B cell (primary cell): ENCODE measurements at regions not wholly inside any gene's neighbourhood (a gene's known extent, or its start where the extent isn't known, plus 50 kb on each side); places are given as distances from the start of the nearest gene placed in this dataset.

Experiments
- ATAC-seq: fragments of 200-7000 bp; cut with Tn5 transposase; one replicate; pipeline ENCODE4 v1.10.0; 2021; ENCODE audit warnings: low read depth, mild to moderate bottlenecking, moderate number of reproducible peaks, moderate library complexity
- CTCF ChIA-PET: fragments of 350-600 bp; sonication (Branson Sonifier 250); formaldehyde crosslinking; loops from one replicate; lab custom pipeline; 2021; ENCODE audit warnings: antibody characterized with exemption, inconsistent platforms; lab: Charles Lee
- POLR2A ChIA-PET: fragments of 350-600 bp; sonication (Branson Sonifier 250); formaldehyde crosslinking; loops from one replicate; lab custom pipeline; 2021; ENCODE audit warnings: antibody characterized with exemption; lab: Charles Lee
- DNase-seq: peaks from one replicate; pipeline ENCODE4 v3.0.0; 2013
- H2AFZ ChIP-seq: 2 replicates; pipeline ENCODE4 v1.6.1; 2012; ENCODE audit warnings: mild to moderate bottlenecking, low read depth, low read length; ENCODE audit not compliant: insufficient read depth, poor library complexity, severe bottlenecking
- H3K27ac ChIP-seq, 2 donors: 1 replicate in 1 of 2; 2 replicates in 1 of 2; pipeline ENCODE4 v1.5.1; 2012 to 2013; ENCODE audit warnings: low read length in 2 of 2, mild to moderate bottlenecking in 2 of 2, moderate library complexity in 1 of 2
- H3K27me3 ChIP-seq, 4 experiments: fragments of 200-600 bp in 1 of 4; sonication (generic) in 1 of 4; replicated peaks in 1 of 4; 1 replicate in 2 of 4; 2 replicates in 2 of 4; pipeline versions ENCODE4 v1.6.1 to v1.7.0; 2013 to 2016; ENCODE audit warnings: low read length in 3 of 4, mild to moderate bottlenecking in 2 of 4, mixed read lengths in 1 of 4, moderate library complexity in 1 of 4; ENCODE audit not compliant: insufficient read depth in 4 of 4, control insufficient read depth in 3 of 4; ENCODE audit errors: control extremely low read depth in 1 of 4
- H3K36me3 ChIP-seq, 2 experiments: replicated peaks in 1 of 2; 1 replicate in 1 of 2; 2 replicates in 1 of 2; pipeline versions ENCODE4 v1.6.1 to v1.7.1; 2013; ENCODE audit warnings: low read length in 1 of 2; ENCODE audit not compliant: insufficient read depth in 2 of 2, control insufficient read depth in 1 of 2; ENCODE audit errors: control extremely low read depth in 1 of 2, extremely low read depth in 1 of 2
- H3K4me1 ChIP-seq, 2 donors: fragments of 200-600 bp in 1 of 2; sonication (generic) in 1 of 2; 1 replicate in 1 of 2; 2 replicates in 1 of 2; pipeline versions ENCODE4 v1.5.1 to v1.6.1; 2013 to 2017; ENCODE audit warnings: low read length in 2 of 2; ENCODE audit not compliant: control insufficient read depth in 2 of 2, insufficient read depth in 2 of 2
- H3K4me2 ChIP-seq: replicated peaks from 2 replicates; pipeline ENCODE3; 2012; ENCODE audit warnings: mild to moderate bottlenecking, low read depth, low read length; ENCODE audit not compliant: poor library complexity, severe bottlenecking
- H3K4me3 ChIP-seq, 5 experiments: fragments of 200-600 bp in 1 of 5; sonication (generic) in 1 of 5; 1 replicate in 3 of 5; 2 replicates in 2 of 5; pipeline versions ENCODE4 v1.5.1 to v1.7.0; 2011 to 2016; ENCODE audit warnings: low read length in 4 of 5, mild to moderate bottlenecking in 4 of 5, low read depth in 2 of 5, control low read depth in 1 of 5, moderate library complexity in 1 of 5; ENCODE audit not compliant: insufficient read depth in 1 of 5; ENCODE audit errors: control extremely low read depth in 1 of 5, extremely low read depth in 1 of 5
- H3K79me2 ChIP-seq: fragments of 200-600 bp; sonication (generic); one replicate; pipeline ENCODE4 v1.6.0; 2016; ENCODE audit warnings: low read length; ENCODE audit not compliant: control insufficient read depth, insufficient read depth
- H3K9ac ChIP-seq: fragments of 200-600 bp; sonication (generic); 2 replicates; pipeline ENCODE4 v1.6.1; 2017; ENCODE audit warnings: mild to moderate bottlenecking, low read length, moderate library complexity
- H3K9me3 ChIP-seq, 3 donors: one replicate each; pipeline versions ENCODE4 v1.6.1 to v1.7.1; 2013; ENCODE audit warnings: low read length in 2 of 3; ENCODE audit not compliant: control insufficient read depth in 2 of 3, insufficient read depth in 1 of 3; ENCODE audit errors: control extremely low read depth in 1 of 3
- H4K20me1 ChIP-seq: 2 replicates; pipeline ENCODE4 v1.6.0; 2012; ENCODE audit warnings: mild to moderate bottlenecking, low read length; ENCODE audit not compliant: insufficient read depth, control insufficient read depth, poor library complexity, severe bottlenecking
- H3K27ac Mint-ChIP-seq: one replicate; pipeline ENCODE4 v1.8.0; 2021; ENCODE audit warnings: mixed read lengths
- H3K27me3 Mint-ChIP-seq: one replicate; pipeline ENCODE4 v1.8.0; 2021; ENCODE audit warnings: mixed read lengths
- H3K4me1 Mint-ChIP-seq: one replicate; pipeline ENCODE4 v1.8.0; 2021; ENCODE audit warnings: mixed read lengths
- H3K4me3 Mint-ChIP-seq: one replicate; pipeline ENCODE4 v1.8.0; 2021; ENCODE audit warnings: mixed read lengths
- H3K9me3 Mint-ChIP-seq: one replicate; pipeline ENCODE4 v1.8.0; 2022; ENCODE audit warnings: mixed read lengths; ENCODE audit not compliant: insufficient read depth
- CTCF ChIP-seq: fragments of 200-600 bp; IDR thresholded peaks from one replicate; pipeline ENCODE4 v1.8.0; 2022; ENCODE audit warnings: antibody characterized with exemption, mild to moderate bottlenecking
- EZH2 ChIP-seq: IDR thresholded peaks from 2 replicates; pipeline ENCODE4 v1.6.1; 2012; ENCODE audit warnings: borderline replicate concordance, low read depth, mild to moderate bottlenecking, moderate library complexity, low read length; ENCODE audit not compliant: insufficient read depth, poor library complexity, severe bottlenecking
- WGBS: methylation state at CpG from one replicate; pipeline ENCODE4 v1.1.5; 2013; ENCODE audit warnings: missing lambda C conversion rate; ENCODE audit not compliant: insufficient coverage; 5-methylcytosine and 5-hydroxymethylcytosine counted together
- intact Hi-C: fragments of 100-400 bp; cut with micrococcal nuclease; formaldehyde crosslinking; loops from one replicate; pipeline ENCODE4 v1.10.0; 2022

DNA sequence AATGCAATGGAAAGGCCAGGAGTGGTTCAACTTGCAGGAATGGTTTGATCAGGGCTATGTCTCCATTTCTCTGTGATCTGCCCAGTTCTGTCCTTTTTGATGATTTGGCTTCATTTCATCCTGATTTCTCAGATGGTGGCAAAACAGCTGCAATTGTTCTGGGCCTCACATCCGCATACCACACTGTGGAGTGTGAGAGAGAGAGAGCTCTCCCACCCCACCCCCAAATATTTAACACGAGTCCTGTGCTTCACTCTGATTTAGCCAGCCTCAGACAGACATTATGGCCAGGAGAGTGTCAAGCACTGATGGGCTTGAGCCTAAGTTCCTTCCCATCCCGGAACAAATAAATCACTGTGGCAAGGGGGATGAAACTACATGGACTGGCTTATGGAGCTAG lies 284.6 kb downstream of the CDC5L start:
- H3K27ac ChIP-seq: no peak overlapping the region

DNA sequence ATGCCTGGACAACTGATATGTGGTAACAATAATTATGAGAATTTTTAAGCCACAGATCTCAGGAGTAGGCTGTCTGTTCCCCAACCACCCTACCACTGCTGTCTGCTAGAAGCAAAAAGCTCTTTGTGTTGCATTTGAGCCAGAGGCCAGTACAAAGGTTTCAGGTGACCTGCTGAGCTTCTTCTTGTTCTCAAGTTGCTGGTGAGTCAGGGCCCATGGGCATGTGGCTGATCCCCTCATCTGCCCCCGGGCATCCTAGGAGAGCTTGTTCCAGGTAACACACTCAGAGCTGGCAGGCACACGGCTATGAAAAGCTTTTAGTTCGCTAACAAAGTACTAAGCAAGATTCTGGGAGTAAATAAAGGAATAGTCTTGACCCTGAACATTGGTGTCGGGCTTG lies 285.3 kb downstream of the CDC5L start:
- H3K36me3 ChIP-seq: no peaks in the 10 kb centered on the region
- H3K9me3 ChIP-seq: no peaks in the 10 kb centered on the region
- no peaks in the 10 kb centered on the region for H3K9me3 Mint-ChIP-seq
- H3K4me2 ChIP-seq: no peak overlapping the region
- no peak overlapping the region for H3K4me3 ChIP-seq
- ChIA-PET POLR2A (no interaction called here), CTCF (interaction anchor here (0.8 to 1.2 kb wide), 2 partner anchors 10 to 1042 kb away, joined by 3 read pairs; no protein-coding TSS in a partner anchor)
- no peak for ATAC-seq
- H3K4me3 Mint-ChIP-seq: no peak overlapping the region
- TF ChIP-seq EZH2 (no peak), CTCF (no peak)
- H4K20me1 ChIP-seq: no peaks in the 10 kb centered on the region
- DNase-seq: no peak
- H2AFZ ChIP-seq: no peak overlapping the region
- no peaks in the 10 kb centered on the region for H3K79me2 ChIP-seq
- peaks cover 14% of the 10 kb centered on the region for H3K27me3 Mint-ChIP-seq
- no peaks in the 10 kb centered on the region for H3K27me3 ChIP-seq
- intact Hi-C loops: no loop called here
- no peak overlapping the region for H3K27ac Mint-ChIP-seq
- H3K4me1 ChIP-seq: no peaks in the 10 kb centered on the region
- no peak overlapping the region for H3K9ac ChIP-seq
- H3K4me1 Mint-ChIP-seq: no peaks in the 10 kb centered on the region
- H3K27ac ChIP-seq: no peak overlapping the region
- 91% methylated on average over 3 of the region's 4 CpGs for WGBS

More for the DNA sequence above, 284.6 kb downstream of the CDC5L start:
- Histone ChIP-seq H3K36me3 (no peaks in the 10 kb centered on the region), H3K27me3 (no peaks in the 10 kb centered on the region), H3K9me3 (no peaks in the 10 kb centered on the region), H3K4me2 (no peak overlapping the region), H2AFZ (no peak overlapping the region), H3K4me3 (no peak overlapping the region), H3K4me1 (no peaks in the 10 kb centered on the region), H3K79me2 (no peaks in the 10 kb centered on the region), H4K20me1 (no peaks in the 10 kb centered on the region), H3K9ac (no peak overlapping the region)
- WGBS: no CpG with 5 or more reads among the region's 3 CpGs
- POLR2A ChIA-PET: no interaction called here
- H3K27ac Mint-ChIP-seq: no peak overlapping the region
- no peaks in the 10 kb centered on the region for H3K9me3 Mint-ChIP-seq
- DNase-seq (no peak), ATAC-seq (no peak)
- H3K4me3 Mint-ChIP-seq: no peak overlapping the region
- CTCF ChIA-PET: interaction anchor here (0.8 kb wide), 1 partner anchor 1042 kb away, joined by 3 read pairs; no protein-coding TSS in a partner anchor
- no peak for TF ChIP-seq CTCF
- no peaks in the 10 kb centered on the region for H3K4me1 Mint-ChIP-seq
- intact Hi-C loops: no loop called here
- H3K27me3 Mint-ChIP-seq: peaks cover 14% of the 10 kb centered on the region
